ENCODE measurements at regions not wholly inside any gene's neighbourhood (a gene's known extent, or its start where the extent isn't known, plus 50 kb on each side); places are given as distances from the start of the nearest gene placed in this dataset.

- no peak for TF ChIP-seq CTCF (IDR thresholded peaks at IDR 0.05; ENCODE audit: poor library complexity)
- TF ChIP-seq EZH2phosphoT487 (IDR thresholded peaks at IDR 0.05; ENCODE audit: low read depth, severe bottlenecking, unreplicated experiment): no peak
- no peak for TF ChIP-seq EZH2 (IDR thresholded peaks at IDR 0.05; ENCODE audit: borderline replicate concordance)
Observed at GRCh38 chr6:67451874-67452273, 1183.2 kb upstream of the ADGRB3 start.

Data from hepatocyte (in vitro differentiated cells).